Liver (tissue), 3 donors: ENCODE measurements at regions not wholly inside any gene's neighbourhood (a gene's known extent, or its start where the extent isn't known, plus 50 kb on each side); places are given as distances from the start of the nearest gene placed in this dataset.

Experiments used
- EGR1 ChIP-seq, 2 donors: IDR thresholded peaks; 2 replicates each; pipeline ENCODE4 v1.6.1; 2016 to 2018; ENCODE audit warnings: antibody characterized with exemption in 2 of 2, low read depth in 2 of 2
- FOXA1 ChIP-seq: IDR thresholded peaks from 2 replicates; pipeline ENCODE4 v1.6.1; 2016; ENCODE audit warnings: antibody characterized with exemption
- GABPA ChIP-seq, 2 donors: IDR thresholded peaks in 1 of 2; conservative IDR thresholded peaks in 1 of 2; 2 replicates each; pipeline ENCODE4 v1.6.1; 2016; ENCODE audit warnings: antibody characterized with exemption in 2 of 2, mild to moderate bottlenecking in 1 of 2, moderate library complexity in 1 of 2
- JUND ChIP-seq, 2 donors: IDR thresholded peaks; 2 replicates each; pipeline ENCODE4 v1.6.1; 2016; ENCODE audit warnings: antibody characterized with exemption in 2 of 2
- RAD21 ChIP-seq, 2 donors: IDR thresholded peaks; 2 replicates each; pipeline ENCODE4 v1.6.1; 2016; ENCODE audit warnings: antibody characterized with exemption in 2 of 2, mild to moderate bottlenecking in 2 of 2
- RXRA ChIP-seq, 2 donors: IDR thresholded peaks; 2 replicates each; pipeline ENCODE4 v1.6.1; 2017 to 2018; ENCODE audit warnings: antibody characterized with exemption in 2 of 2, mild to moderate bottlenecking in 1 of 2
- SP1 ChIP-seq: IDR thresholded peaks from 2 replicates; pipeline ENCODE4 v1.6.1; 2018; ENCODE audit warnings: antibody characterized with exemption, mild to moderate bottlenecking
- YY1 ChIP-seq: IDR thresholded peaks from 2 replicates; pipeline ENCODE4 v1.6.1; 2016; ENCODE audit warnings: antibody characterized with exemption, mild to moderate bottlenecking
- TF ChIP-seq, protein P1 (sequence below): fragments of 150-350 bp; IDR thresholded peaks from 2 replicates; pipeline ENCODE4 v1.5.1; 2017; ENCODE audit warnings: improper control_type of control experiment, low read depth, low read length; ENCODE audit not compliant: missing input control
- TF ChIP-seq, protein P2 (sequence below): IDR thresholded peaks from 2 replicates; pipeline ENCODE4 v1.6.1; 2016; ENCODE audit warnings: antibody characterized with exemption, mild to moderate bottlenecking
- TF ChIP-seq, protein P3 (sequence below): IDR thresholded peaks from 2 replicates; pipeline ENCODE4 v1.6.1; 2016; ENCODE audit warnings: antibody characterized with exemption
- TF ChIP-seq, protein P4 (sequence below): IDR thresholded peaks from 2 replicates; pipeline ENCODE4 v1.6.1; 2016; ENCODE audit warnings: antibody characterized with exemption
- donor health status: healthy.
- donor health status: healthy.

DNA sequence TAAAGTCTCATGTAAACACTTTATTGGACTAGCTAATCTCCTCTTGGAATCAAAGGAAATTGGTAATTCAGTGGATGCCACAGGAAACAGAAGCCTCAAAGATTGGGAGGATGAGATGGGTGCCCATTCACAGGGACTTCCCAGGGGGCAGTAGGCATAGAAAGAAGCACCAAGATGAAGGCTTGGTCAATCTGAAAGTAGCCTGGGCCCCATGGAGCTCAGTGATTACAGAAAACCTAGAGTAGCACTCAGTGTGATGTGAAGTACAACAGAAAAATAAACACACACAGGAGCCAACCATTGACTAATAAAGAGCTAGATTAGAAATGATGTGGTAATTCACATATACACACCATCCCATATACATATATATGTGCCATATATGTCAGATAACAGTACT, 560.6 kb downstream of the TBC1D4 start:
- TF ChIP-seq, protein P1, sequence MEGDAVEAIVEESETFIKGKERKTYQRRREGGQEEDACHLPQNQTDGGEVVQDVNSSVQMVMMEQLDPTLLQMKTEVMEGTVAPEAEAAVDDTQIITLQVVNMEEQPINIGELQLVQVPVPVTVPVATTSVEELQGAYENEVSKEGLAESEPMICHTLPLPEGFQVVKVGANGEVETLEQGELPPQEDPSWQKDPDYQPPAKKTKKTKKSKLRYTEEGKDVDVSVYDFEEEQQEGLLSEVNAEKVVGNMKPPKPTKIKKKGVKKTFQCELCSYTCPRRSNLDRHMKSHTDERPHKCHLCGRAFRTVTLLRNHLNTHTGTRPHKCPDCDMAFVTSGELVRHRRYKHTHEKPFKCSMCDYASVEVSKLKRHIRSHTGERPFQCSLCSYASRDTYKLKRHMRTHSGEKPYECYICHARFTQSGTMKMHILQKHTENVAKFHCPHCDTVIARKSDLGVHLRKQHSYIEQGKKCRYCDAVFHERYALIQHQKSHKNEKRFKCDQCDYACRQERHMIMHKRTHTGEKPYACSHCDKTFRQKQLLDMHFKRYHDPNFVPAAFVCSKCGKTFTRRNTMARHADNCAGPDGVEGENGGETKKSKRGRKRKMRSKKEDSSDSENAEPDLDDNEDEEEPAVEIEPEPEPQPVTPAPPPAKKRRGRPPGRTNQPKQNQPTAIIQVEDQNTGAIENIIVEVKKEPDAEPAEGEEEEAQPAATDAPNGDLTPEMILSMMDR = no peak
- TF ChIP-seq, protein P2, sequence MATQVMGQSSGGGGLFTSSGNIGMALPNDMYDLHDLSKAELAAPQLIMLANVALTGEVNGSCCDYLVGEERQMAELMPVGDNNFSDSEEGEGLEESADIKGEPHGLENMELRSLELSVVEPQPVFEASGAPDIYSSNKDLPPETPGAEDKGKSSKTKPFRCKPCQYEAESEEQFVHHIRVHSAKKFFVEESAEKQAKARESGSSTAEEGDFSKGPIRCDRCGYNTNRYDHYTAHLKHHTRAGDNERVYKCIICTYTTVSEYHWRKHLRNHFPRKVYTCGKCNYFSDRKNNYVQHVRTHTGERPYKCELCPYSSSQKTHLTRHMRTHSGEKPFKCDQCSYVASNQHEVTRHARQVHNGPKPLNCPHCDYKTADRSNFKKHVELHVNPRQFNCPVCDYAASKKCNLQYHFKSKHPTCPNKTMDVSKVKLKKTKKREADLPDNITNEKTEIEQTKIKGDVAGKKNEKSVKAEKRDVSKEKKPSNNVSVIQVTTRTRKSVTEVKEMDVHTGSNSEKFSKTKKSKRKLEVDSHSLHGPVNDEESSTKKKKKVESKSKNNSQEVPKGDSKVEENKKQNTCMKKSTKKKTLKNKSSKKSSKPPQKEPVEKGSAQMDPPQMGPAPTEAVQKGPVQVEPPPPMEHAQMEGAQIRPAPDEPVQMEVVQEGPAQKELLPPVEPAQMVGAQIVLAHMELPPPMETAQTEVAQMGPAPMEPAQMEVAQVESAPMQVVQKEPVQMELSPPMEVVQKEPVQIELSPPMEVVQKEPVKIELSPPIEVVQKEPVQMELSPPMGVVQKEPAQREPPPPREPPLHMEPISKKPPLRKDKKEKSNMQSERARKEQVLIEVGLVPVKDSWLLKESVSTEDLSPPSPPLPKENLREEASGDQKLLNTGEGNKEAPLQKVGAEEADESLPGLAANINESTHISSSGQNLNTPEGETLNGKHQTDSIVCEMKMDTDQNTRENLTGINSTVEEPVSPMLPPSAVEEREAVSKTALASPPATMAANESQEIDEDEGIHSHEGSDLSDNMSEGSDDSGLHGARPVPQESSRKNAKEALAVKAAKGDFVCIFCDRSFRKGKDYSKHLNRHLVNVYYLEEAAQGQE = no peak
- TF ChIP-seq RAD21 (IDR thresholded peaks at IDR 0.05) (no peak), GABPA (IDR thresholded peaks at IDR 0.05 in 1 of 2, conservative IDR thresholded peaks at IDR 0.05 in 1 of 2) (no peak), EGR1 (IDR thresholded peaks at IDR 0.05; ENCODE audit: low read depth in 2 of 2) (no peak), RXRA (IDR thresholded peaks at IDR 0.05) (no peak), FOXA1 (no peak), SP1 (no peak), JUND (IDR thresholded peaks at IDR 0.05) (no peak), YY1 (no peak)
- TF ChIP-seq, protein P3, sequence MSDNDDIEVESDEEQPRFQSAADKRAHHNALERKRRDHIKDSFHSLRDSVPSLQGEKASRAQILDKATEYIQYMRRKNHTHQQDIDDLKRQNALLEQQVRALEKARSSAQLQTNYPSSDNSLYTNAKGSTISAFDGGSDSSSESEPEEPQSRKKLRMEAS = no peak
- TF ChIP-seq, protein P4, sequence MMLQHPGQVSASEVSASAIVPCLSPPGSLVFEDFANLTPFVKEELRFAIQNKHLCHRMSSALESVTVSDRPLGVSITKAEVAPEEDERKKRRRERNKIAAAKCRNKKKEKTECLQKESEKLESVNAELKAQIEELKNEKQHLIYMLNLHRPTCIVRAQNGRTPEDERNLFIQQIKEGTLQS = no peak
